Bronchial epithelial cell (primary cell): ENCODE measurements at regions not wholly inside any gene's neighbourhood (a gene's known extent, or its start where the extent isn't known, plus 50 kb on each side); places are given as distances from the start of the nearest gene placed in this dataset.
"Not testable (repeated sequence)": the region's sequence is repeated elsewhere in the genome, so short reads cannot be mapped to it uniquely, and the experiment has no call there.

ENCODE experiments used
- DNase-seq: peaks from one replicate; pipeline ENCODE4 v3.0.0-alpha.2; 2010; ENCODE audit warnings: low read depth
- FAIRE-seq: peaks from 2 replicates; lab custom pipeline; 2011; peaks lifted over from hg19 to GRCh38; lab: Jason Lieb, UNC
- H3K27me3 ChIP-seq: 2 replicates; pipeline ENCODE4 v1.5.1; 2011; ENCODE audit warnings: low read length; ENCODE audit not compliant: control insufficient read depth, insufficient read depth
- H3K36me3 ChIP-seq: 2 replicates; pipeline ENCODE4 v1.5.1; 2011; ENCODE audit warnings: low read length; ENCODE audit not compliant: control insufficient read depth, insufficient read depth
- H3K4me3 ChIP-seq: 2 replicates; pipeline ENCODE4 v1.5.1; 2011; ENCODE audit warnings: mild to moderate bottlenecking, low read depth, low read length, control low read depth
- CTCF ChIP-seq: IDR thresholded peaks from 2 replicates; pipeline ENCODE4 v1.5.1; 2011; ENCODE audit warnings: mild to moderate bottlenecking, moderate library complexity, low read length, control low read depth, inconsistent platforms; ENCODE audit not compliant: insufficient read depth, severe bottlenecking

- H3K27me3 ChIP-seq = no peaks in the 10 kb centered on the region
- no peak for FAIRE-seq
- TF ChIP-seq CTCF = no peak
- H3K36me3 ChIP-seq = no peaks in the 10 kb centered on the region
- H3K4me3 ChIP-seq = no peak overlapping the region
- DNase-seq = no peak
These were observed 406.6 kb downstream of the PCDH10 start for GRCh38 chr4:133555671-133556070.

GRCh38 chr4:133550436-133550835, 401.3 kb downstream of the PCDH10 start:
- TF ChIP-seq CTCF = no peak
- no peak for FAIRE-seq
- Histone ChIP-seq H3K27me3 (no peaks in the 10 kb centered on the region), H3K36me3 (no peaks in the 10 kb centered on the region), H3K4me3 (no peak overlapping the region)
- DNase-seq = no peak

- no peak for DNase-seq
- no peak for FAIRE-seq
- no peak overlapping the region for H3K4me3 ChIP-seq
- TF ChIP-seq CTCF = no peak
- no peaks in the 10 kb centered on the region for H3K27me3 ChIP-seq
- H3K36me3 ChIP-seq = no peaks in the 10 kb centered on the region
These were observed 395.0 kb downstream of the PCDH10 start for GRCh38 chr4:133544097-133544496.

GRCh38 chr4:133537780-133538281, 388.7 kb downstream of the PCDH10 start:
- no peaks in the 10 kb centered on the region for H3K36me3 ChIP-seq
- no peak for DNase-seq
- no peak overlapping the region for H3K4me3 ChIP-seq
- H3K27me3 ChIP-seq = no peaks in the 10 kb centered on the region
- TF ChIP-seq CTCF = no peak
- no peak for FAIRE-seq

GRCh38 chr4:133534224-133534623, 385.1 kb downstream of the PCDH10 start:
- FAIRE-seq, H3K36me3 ChIP-seq, H3K4me3 ChIP-seq, H3K27me3 ChIP-seq, DNase-seq: not testable (repeated sequence)

- no peak for TF ChIP-seq CTCF
- FAIRE-seq = no peak
- no peaks in the 10 kb centered on the region for H3K27me3 ChIP-seq
- H3K4me3 ChIP-seq = no peak overlapping the region
- DNase-seq = peak; percentile 13
- no peaks in the 10 kb centered on the region for H3K36me3 ChIP-seq
These were observed 375.3 kb downstream of the PCDH10 start for GRCh38 chr4:133524369-133524768.
